ENCODE measurements at regions not wholly inside any gene's neighbourhood (a gene's known extent, or its start where the extent isn't known, plus 50 kb on each side); places are given as distances from the start of the nearest gene placed in this dataset.
"Not testable (repeated sequence)": the region's sequence is repeated elsewhere in the genome, so short reads cannot be mapped to it uniquely, and the experiment has no call there.

DNA sequence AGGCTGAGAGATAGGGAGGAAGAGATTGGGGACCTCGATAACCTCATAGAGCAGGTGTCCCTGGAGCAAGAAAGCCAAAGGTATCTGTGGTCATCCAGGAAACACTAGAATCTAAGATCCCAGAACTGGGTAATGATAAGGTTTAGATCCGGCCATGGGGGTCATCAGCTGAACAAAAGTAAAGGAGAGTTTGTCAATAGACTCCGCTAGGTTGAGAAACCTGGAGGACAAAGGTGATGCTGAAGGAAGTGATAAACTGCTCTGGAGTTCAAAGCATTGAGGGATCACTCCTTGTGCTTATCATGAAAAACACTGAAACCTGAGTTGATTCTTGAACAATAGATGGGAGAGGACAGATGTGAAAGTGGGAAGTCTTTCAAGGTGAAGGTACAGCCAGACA is 59.5 kb upstream of the SLC2A1 start:
- Mint-ChIP-seq H3K9me3 (ENCODE audit: low read depth, unreplicated experiment) (no peaks in the 10 kb centered on the region), H3K4me3 (ENCODE audit: low read depth, unreplicated experiment) (no peak overlapping the region), H3K4me1 (ENCODE audit: low read depth, unreplicated experiment) (peaks cover under 1% of the 10 kb centered on the region), H3K27ac (ENCODE audit: unreplicated experiment) (no peak overlapping the region), H3K27me3 (ENCODE audit: unreplicated experiment) (peaks cover 35% of the 10 kb centered on the region), H3K36me3 (ENCODE audit: insufficient read depth, unreplicated experiment) (no peaks in the 10 kb centered on the region)
- TF ChIP-seq CTCF (IDR thresholded peaks at IDR 0.05; ENCODE audit: unreplicated experiment), result no peak
- intact Hi-C loops (cut with micrococcal nuclease; ENCODE audit: unreplicated experiment), result no loop called here
- CTCF ChIA-PET, result no interaction called here
- no peak for DNase-seq
- BruUV-seq (replicated peaks), result no TSS peak

GRCh38 chr1:43015269-43015668 is 56.6 kb upstream of the SLC2A1 start:
- CTCF ChIA-PET, result no interaction called here
- intact Hi-C loops (cut with micrococcal nuclease; ENCODE audit: unreplicated experiment), result no loop called here
- no peak for TF ChIP-seq CTCF (IDR thresholded peaks at IDR 0.05; ENCODE audit: unreplicated experiment)
- DNase-seq, result no peak
- Mint-ChIP-seq H3K4me3 (ENCODE audit: low read depth, unreplicated experiment) (no peak overlapping the region), H3K27ac (ENCODE audit: unreplicated experiment) (no peak overlapping the region), H3K36me3 (ENCODE audit: insufficient read depth, unreplicated experiment) (no peaks in the 10 kb centered on the region), H3K4me1 (ENCODE audit: low read depth, unreplicated experiment) (peaks cover 7% of the 10 kb centered on the region), H3K9me3 (ENCODE audit: low read depth, unreplicated experiment) (no peaks in the 10 kb centered on the region), H3K27me3 (ENCODE audit: unreplicated experiment) (peaks cover 39% of the 10 kb centered on the region)
- BruUV-seq (replicated peaks), result no TSS peak

DNA sequence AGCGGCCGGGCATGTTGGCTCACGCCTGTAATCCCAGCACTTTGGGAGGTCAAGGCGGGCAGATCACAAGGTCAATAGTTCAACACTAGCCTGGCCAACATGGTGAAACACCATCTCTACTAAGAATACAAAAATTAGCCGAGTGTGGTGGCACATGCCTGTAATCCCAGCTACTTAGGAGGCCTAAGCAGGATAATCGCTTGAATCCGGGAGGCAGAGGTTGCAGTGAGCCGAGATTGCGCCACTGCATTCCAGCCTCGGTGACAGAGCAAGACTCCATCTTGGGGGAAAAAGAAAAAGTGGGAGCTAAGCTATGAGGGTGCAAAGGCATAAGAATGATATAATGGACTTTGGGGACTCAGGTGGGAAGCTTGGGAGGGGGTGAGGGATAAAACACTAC is 55.9 kb upstream of the SLC2A1 start:
- H3K27ac Mint-ChIP-seq (ENCODE audit: unreplicated experiment); H3K4me1 Mint-ChIP-seq (ENCODE audit: low read depth, unreplicated experiment); BruUV-seq (replicated peaks); H3K4me3 Mint-ChIP-seq (ENCODE audit: low read depth, unreplicated experiment); DNase-seq; H3K9me3 Mint-ChIP-seq (ENCODE audit: low read depth, unreplicated experiment); intact Hi-C loops (cut with micrococcal nuclease; ENCODE audit: unreplicated experiment); H3K36me3 Mint-ChIP-seq (ENCODE audit: insufficient read depth, unreplicated experiment); CTCF ChIA-PET: not testable (repeated sequence)
- peaks cover 39% of the 10 kb centered on the region for H3K27me3 Mint-ChIP-seq (ENCODE audit: unreplicated experiment)

GRCh38 chr1:43011020-43011419 is 52.4 kb upstream of the SLC2A1 start:
- no peaks in the 10 kb centered on the region for H3K9me3 Mint-ChIP-seq (ENCODE audit: low read depth, unreplicated experiment)
- no peak for TF ChIP-seq CTCF (IDR thresholded peaks at IDR 0.05; ENCODE audit: unreplicated experiment)
- intact Hi-C loops (cut with micrococcal nuclease; ENCODE audit: unreplicated experiment), result no loop called here

DNA sequence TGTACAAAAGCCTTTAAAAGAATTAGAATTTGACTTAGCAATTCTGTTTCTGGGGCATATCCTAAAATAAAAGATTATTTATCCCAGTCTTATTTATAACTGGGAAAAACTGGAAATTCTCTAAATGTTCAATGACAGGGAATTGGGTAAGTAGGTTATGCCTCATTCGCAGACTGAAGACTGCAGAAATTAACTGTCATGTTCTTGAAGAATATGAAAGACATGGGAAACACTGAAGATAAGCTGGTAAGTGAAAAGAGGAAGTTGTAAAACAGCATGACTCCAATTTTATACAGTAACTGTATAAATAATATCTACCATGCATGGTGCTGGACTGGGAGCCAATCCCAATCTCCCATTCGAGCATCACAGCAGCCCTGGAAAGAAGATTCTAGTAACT is 50.6 kb upstream of the SLC2A1 start:
- no peak overlapping the region for H3K4me3 Mint-ChIP-seq (ENCODE audit: low read depth, unreplicated experiment)

More at GRCh38 chr1:43011020-43011419, 52.4 kb upstream of the SLC2A1 start:
- no peak overlapping the region for H3K4me3 Mint-ChIP-seq (ENCODE audit: low read depth, unreplicated experiment)
- peaks cover 7% of the 10 kb centered on the region for H3K4me1 Mint-ChIP-seq (ENCODE audit: low read depth, unreplicated experiment)
- H3K27ac Mint-ChIP-seq (ENCODE audit: unreplicated experiment), result no peak overlapping the region
- no TSS peak for BruUV-seq (replicated peaks)
- peaks cover 26% of the 10 kb centered on the region for H3K27me3 Mint-ChIP-seq (ENCODE audit: unreplicated experiment)
- DNase-seq, result no peak
- CTCF ChIA-PET, result no interaction called here
- no peaks in the 10 kb centered on the region for H3K36me3 Mint-ChIP-seq (ENCODE audit: insufficient read depth, unreplicated experiment)

More for the DNA sequence above, 50.6 kb upstream of the SLC2A1 start:
- TF ChIP-seq CTCF (IDR thresholded peaks at IDR 0.05; ENCODE audit: unreplicated experiment), result no peak
- H3K9me3 Mint-ChIP-seq (ENCODE audit: low read depth, unreplicated experiment), result no peaks in the 10 kb centered on the region
- H3K27ac Mint-ChIP-seq (ENCODE audit: unreplicated experiment), result no peak overlapping the region
- intact Hi-C loops (cut with micrococcal nuclease; ENCODE audit: unreplicated experiment), result no loop called here
- H3K27me3 Mint-ChIP-seq (ENCODE audit: unreplicated experiment), result peaks cover 26% of the 10 kb centered on the region
- H3K36me3 Mint-ChIP-seq (ENCODE audit: insufficient read depth, unreplicated experiment), result no peaks in the 10 kb centered on the region
- H3K4me1 Mint-ChIP-seq (ENCODE audit: low read depth, unreplicated experiment), result peaks cover 7% of the 10 kb centered on the region
- CTCF ChIA-PET, result no interaction called here
- BruUV-seq (replicated peaks), result no TSS peak
- no peak for DNase-seq
